ENCODE measurements at regions not wholly inside any gene's neighbourhood (a gene's known extent, or its start where the extent isn't known, plus 50 kb on each side); places are given as distances from the start of the nearest gene placed in this dataset.
A peak's percentile ranks its signal among the peaks of the same experiment; 100 is the strongest.

GRCh38 chr2:78541451-78542267 lies 483.8 kb upstream of the REG3G start (continued):
- peak; percentile 72; the same call in 1 of the 2 replicates for TF ChIP-seq TBX3 (IDR thresholded peaks at IDR 0.05; ENCODE audit: borderline replicate concordance)
- TF ChIP-seq ZNF83 (CRISPR knock-in tag; IDR thresholded peaks at IDR 0.05; ENCODE audit: borderline replicate concordance), result no peak
- TF ChIP-seq, protein P1, sequence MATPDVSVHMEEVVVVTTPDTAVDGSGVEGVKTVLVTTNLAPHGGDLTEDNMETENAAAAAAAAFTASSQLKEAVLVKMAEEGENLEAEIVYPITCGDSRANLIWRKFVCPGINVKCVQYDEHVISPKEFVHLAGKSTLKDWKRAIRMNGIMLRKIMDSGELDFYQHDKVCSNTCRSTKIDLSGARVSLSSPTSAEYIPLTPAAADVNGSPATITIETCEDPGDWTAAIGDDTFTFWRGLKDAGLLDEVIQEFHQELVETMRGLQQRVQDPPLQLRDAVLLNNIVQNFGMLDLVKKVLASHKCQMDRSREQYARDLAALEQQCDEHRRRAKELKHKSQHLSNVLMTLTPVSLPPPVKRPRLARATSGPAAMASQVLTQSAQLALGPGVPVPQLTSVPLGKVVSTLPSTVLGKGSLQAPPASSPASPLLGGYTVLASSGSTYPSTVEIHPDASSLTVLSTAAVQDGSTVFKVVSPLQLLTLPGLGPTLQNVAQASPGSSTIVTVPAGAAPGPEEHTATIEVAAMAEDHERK (CRISPR knock-in tag; IDR thresholded peaks at IDR 0.05; ENCODE audit: low read depth), result no peak
- TF ChIP-seq ZNF350 (CRISPR knock-in tag; IDR thresholded peaks at IDR 0.05; ENCODE audit: borderline replicate concordance, low read depth), result peak; percentile 97; the same call in 1 of the 2 replicates
- TF ChIP-seq RFXANK (CRISPR knock-in tag; IDR thresholded peaks at IDR 0.05), result no peak
- TF ChIP-seq CBFB (CRISPR knock-in tag; IDR thresholded peaks at IDR 0.05), result peak; percentile 49; the same call in 1 of the 2 replicates
- TF ChIP-seq JUNB (CRISPR knock-in tag; IDR thresholded peaks at IDR 0.05; ENCODE audit: borderline replicate concordance), result peak; percentile 38; the same call in 1 of the 2 replicates
- TF ChIP-seq ZNF776 (CRISPR knock-in tag; IDR thresholded peaks at IDR 0.05), result 0 out of 2 replicates have a peak, but pooled peaks have one; percentile 40
- TF ChIP-seq ZNF770 (CRISPR knock-in tag; IDR thresholded peaks at IDR 0.05), result peak; percentile 23; the same call in 1 of the 2 replicates
- 0 out of 2 replicates have a peak, but pooled peaks have one; percentile 55 for TF ChIP-seq ZNF510 (CRISPR knock-in tag; IDR thresholded peaks at IDR 0.05; ENCODE audit: low read depth)
- TF ChIP-seq ELF3 (CRISPR knock-in tag; IDR thresholded peaks at IDR 0.05), result peak; percentile 35; the same call in 1 of the 2 replicates
- TF ChIP-seq ZNF331 (CRISPR knock-in tag; IDR thresholded peaks at IDR 0.05), result peak; percentile 83
- no peak for TF ChIP-seq PLSCR1 (CRISPR knock-in tag; IDR thresholded peaks at IDR 0.05; ENCODE audit: borderline replicate concordance)
- no peak for TF ChIP-seq CHD4 (IDR thresholded peaks at IDR 0.05; ENCODE audit: borderline replicate concordance, low read length)
- TF ChIP-seq, protein P2, sequence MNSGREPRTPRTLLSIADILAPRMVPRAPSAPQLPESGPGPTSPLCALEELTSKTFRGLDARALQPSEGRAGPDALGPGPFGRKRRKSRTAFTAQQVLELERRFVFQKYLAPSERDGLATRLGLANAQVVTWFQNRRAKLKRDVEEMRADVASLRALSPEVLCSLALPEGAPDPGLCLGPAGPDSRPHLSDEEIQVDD (CRISPR knock-in tag; IDR thresholded peaks at IDR 0.05; ENCODE audit: borderline replicate concordance), result no peak
- 0 out of 2 replicates have a peak, but pooled peaks have one; percentile 93 for TF ChIP-seq ZBTB4 (CRISPR knock-in tag; IDR thresholded peaks at IDR 0.05; ENCODE audit: borderline replicate concordance)
- 0 out of 2 replicates have a peak, but pooled peaks have one; percentile 22 for TF ChIP-seq SP2 (CRISPR knock-in tag; IDR thresholded peaks at IDR 0.05)
- TF ChIP-seq ISX (CRISPR knock-in tag; conservative IDR thresholded peaks at IDR 0.05), result peak; percentile 26; the same call in 1 of the 2 replicates

Measured in HepG2 (cell line).